GM12864 (cell line): ENCODE measurements at regions not wholly inside any gene's neighbourhood (a gene's known extent, or its start where the extent isn't known, plus 50 kb on each side); places are given as distances from the start of the nearest gene placed in this dataset.
"Not testable (repeated sequence)": the region's sequence is repeated elsewhere in the genome, so short reads cannot be mapped to it uniquely, and the experiment has no call there.

ENCODE experiments used
- DNase-seq: peaks from one replicate; pipeline ENCODE4 v3.0.0-alpha.2; 2011; ENCODE audit warnings: low read depth
- H3K4me3 ChIP-seq: 2 replicates; pipeline ENCODE4 v1.5.1; 2011; ENCODE audit warnings: mild to moderate bottlenecking, low read depth, low read length, control low read depth

GRCh38 chr16:18263046-18263445, 73.5 kb downstream of the NPIPA8 start:
- not testable (repeated sequence) for DNase-seq, H3K4me3 ChIP-seq

- H3K4me3 ChIP-seq, DNase-seq: not testable (repeated sequence)
Measured at GRCh38 chr16:18261848-18262247, 74.7 kb downstream of the NPIPA8 start.

GRCh38 chr16:18259496-18260176, 76.9 kb downstream of the NPIPA8 start:
- not testable (repeated sequence) for DNase-seq, H3K4me3 ChIP-seq

- not testable (repeated sequence) for H3K4me3 ChIP-seq, DNase-seq
Measured at GRCh38 chr16:18252943-18253342, 83.6 kb downstream of the NPIPA8 start.

- DNase-seq, H3K4me3 ChIP-seq: not testable (repeated sequence)
Measured at GRCh38 chr16:18230505-18230904, 106.0 kb downstream of the NPIPA8 start.

GRCh38 chr16:18222054-18223009, 114.2 kb downstream of the NPIPA8 start:
- DNase-seq, H3K4me3 ChIP-seq: not testable (repeated sequence)

- H3K4me3 ChIP-seq, DNase-seq: not testable (repeated sequence)
Measured at GRCh38 chr16:18217741-18218140, 118.8 kb downstream of the NPIPA8 start.

- H3K4me3 ChIP-seq, DNase-seq: not testable (repeated sequence)
Measured at GRCh38 chr16:18216814-18217213, 119.7 kb downstream of the NPIPA8 start.

GRCh38 chr16:18213810-18214209, 122.7 kb downstream of the NPIPA8 start:
- not testable (repeated sequence) for DNase-seq, H3K4me3 ChIP-seq

- not testable (repeated sequence) for DNase-seq, H3K4me3 ChIP-seq
Measured at GRCh38 chr16:18211505-18211904, 125.0 kb downstream of the NPIPA8 start.

GRCh38 chr16:18204786-18205185, 131.8 kb downstream of the NPIPA8 start:
- not testable (repeated sequence) for H3K4me3 ChIP-seq, DNase-seq

- not testable (repeated sequence) for DNase-seq, H3K4me3 ChIP-seq
Measured at GRCh38 chr16:18204309-18204708, 132.2 kb downstream of the NPIPA8 start.

- not testable (repeated sequence) for DNase-seq
Measured at GRCh38 chr16:18201511-18201910, 135.0 kb downstream of the NPIPA8 start.

GRCh38 chr16:18192389-18192788, 144.1 kb downstream of the NPIPA8 start:
- not testable (repeated sequence) for H3K4me3 ChIP-seq, DNase-seq

More at GRCh38 chr16:18201511-18201910, 135.0 kb downstream of the NPIPA8 start:
- not testable (repeated sequence) for H3K4me3 ChIP-seq

GRCh38 chr16:18190179-18190578, 146.4 kb downstream of the NPIPA8 start:
- DNase-seq, H3K4me3 ChIP-seq: not testable (repeated sequence)

- not testable (repeated sequence) for DNase-seq, H3K4me3 ChIP-seq
Measured at GRCh38 chr16:18184755-18185154, 151.8 kb downstream of the NPIPA8 start.

GRCh38 chr16:18181028-18181427, 155.5 kb downstream of the NPIPA8 start:
- DNase-seq, H3K4me3 ChIP-seq: not testable (repeated sequence)

GRCh38 chr16:18173945-18174497, 162.5 kb downstream of the NPIPA8 start:
- not testable (repeated sequence) for DNase-seq, H3K4me3 ChIP-seq

GRCh38 chr16:18162293-18162692, 174.2 kb downstream of the NPIPA8 start:
- not testable (repeated sequence) for DNase-seq, H3K4me3 ChIP-seq

- not testable (repeated sequence) for DNase-seq, H3K4me3 ChIP-seq
Measured at GRCh38 chr16:18161224-18161623, 175.3 kb downstream of the NPIPA8 start.
